MM.1S (cell line): ENCODE measurements at regions not wholly inside any gene's neighbourhood (a gene's known extent, or its start where the extent isn't known, plus 50 kb on each side); places are given as distances from the start of the nearest gene placed in this dataset.

ENCODE experiments used
- DNase-seq: peaks from one replicate; pipeline ENCODE4 v3.0.0-alpha.2; 2015
- H2AFZ ChIP-seq: fragments of 300-600 bp; sonication (generic); 2 replicates; pipeline ENCODE4 v1.6.0; 2016; ENCODE audit warnings: antibody characterized with exemption, low read length
- H3F3A ChIP-seq: fragments of 300-600 bp; sonication (generic); 2 replicates; pipeline ENCODE4 v1.6.1; 2016; ENCODE audit warnings: mild to moderate bottlenecking, antibody characterized with exemption, low read length, moderate library complexity, mixed read lengths; ENCODE audit not compliant: insufficient read depth
- H3K27ac ChIP-seq: fragments of 300-600 bp; sonication (generic); 2 replicates; pipeline ENCODE4 v1.5.1; 2016; ENCODE audit warnings: mild to moderate bottlenecking, low read length
- H3K27me3 ChIP-seq: fragments of 300-600 bp; sonication (generic); replicated peaks from 2 replicates; pipeline ENCODE4 v1.6.0; 2016; ENCODE audit warnings: low read length; ENCODE audit not compliant: insufficient read depth
- H3K36me3 ChIP-seq: fragments of 300-600 bp; sonication (generic); replicated peaks from 2 replicates; pipeline ENCODE4 v1.6.1; 2016; ENCODE audit warnings: mild to moderate bottlenecking, low read length, mixed read lengths; ENCODE audit not compliant: insufficient read depth
- H3K4me1 ChIP-seq: fragments of 300-600 bp; sonication (generic); 2 replicates; pipeline ENCODE4 v1.6.1; 2016; ENCODE audit warnings: low read length, mixed read lengths
- H3K4me2 ChIP-seq: fragments of 300-600 bp; sonication (generic); 2 replicates; pipeline ENCODE4 v1.6.0; 2016; ENCODE audit warnings: low read depth, low read length
- H3K4me3 ChIP-seq: fragments of 300-600 bp; sonication (generic); 2 replicates; pipeline ENCODE4 v1.5.1; 2016; ENCODE audit warnings: low read length, mixed read lengths
- H3K79me2 ChIP-seq: fragments of 300-600 bp; sonication (generic); 2 replicates; pipeline ENCODE4 v1.6.1; 2016; ENCODE audit warnings: mixed run types, low read length, mixed read lengths
- H3K9ac ChIP-seq: fragments of 300-600 bp; sonication (generic); 2 replicates; pipeline ENCODE4 v1.6.1; 2016; ENCODE audit warnings: low read length, mixed read lengths
- H3K9me2 ChIP-seq: fragments of 300-600 bp; sonication (generic); replicated peaks from 2 replicates; pipeline ENCODE4 v1.6.1; 2016; ENCODE audit warnings: mild to moderate bottlenecking, low read length, mixed read lengths; ENCODE audit not compliant: insufficient read depth
- H3K9me3 ChIP-seq: fragments of 300-600 bp; sonication (generic); replicated peaks from 2 replicates; pipeline ENCODE4 v1.6.1; 2016; ENCODE audit warnings: mild to moderate bottlenecking, low read length, mixed read lengths; ENCODE audit not compliant: insufficient read depth
- H4K20me1 ChIP-seq: fragments of 300-600 bp; sonication (generic); 2 replicates; pipeline ENCODE4 v1.6.1; 2016; ENCODE audit warnings: mild to moderate bottlenecking, low read length, moderate library complexity, mixed read lengths; ENCODE audit not compliant: insufficient read depth
- EZH2 ChIP-seq: fragments of 300-600 bp; sonication (generic); optimal IDR thresholded peaks from 2 replicates; pipeline ENCODE3; 2017; ENCODE audit warnings: low read depth, mild to moderate bottlenecking, antibody characterized with exemption, low read length, mixed read lengths
- EZH2phosphoT487 ChIP-seq: fragments of 300-600 bp; sonication (generic); IDR thresholded peaks from 2 replicates; pipeline ENCODE4 v1.6.1; 2018; ENCODE audit warnings: antibody characterized with exemption, low read length
- TF ChIP-seq, protein P1 (sequence below): fragments of 300-600 bp; sonication (generic); IDR thresholded peaks from 2 replicates; pipeline ENCODE4 v1.5.1; 2016; ENCODE audit warnings: antibody characterized with exemption, low read length, mixed read lengths

DNA sequence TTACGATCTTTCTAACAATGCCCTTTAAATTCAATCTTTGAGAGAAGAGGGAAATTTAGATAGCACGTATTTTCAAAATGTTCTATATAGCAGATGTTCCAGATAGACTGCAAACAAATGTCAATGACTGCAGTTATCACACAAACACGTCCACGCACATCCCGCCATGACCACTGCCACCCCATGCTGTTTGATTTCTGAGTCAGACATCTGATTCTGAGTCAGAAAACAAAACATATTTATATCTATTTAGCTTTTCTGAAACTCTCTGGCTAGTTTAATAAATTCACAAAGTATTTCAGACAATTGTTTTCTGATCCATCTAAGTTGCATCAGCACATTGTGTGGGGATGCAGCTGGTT, 105.9 kb upstream of the BCAT1 start:
- Histone ChIP-seq H3K36me3 (no peaks in the 10 kb centered on the region), H3K9me2 (no peaks in the 10 kb centered on the region), H3K27me3 (no peaks in the 10 kb centered on the region), H3K9me3 (no peaks in the 10 kb centered on the region), H3K4me2 (peak overlapping the region; percentile 71), H4K20me1 (no peaks in the 10 kb centered on the region), H3K4me3 (peak overlapping the region; percentile 81), H3K79me2 (peaks cover 65% of the 10 kb centered on the region), H3K4me1 (peaks cover 10% of the 10 kb centered on the region), H3K9ac (peak overlapping the region; percentile 56; the same call in 1 of the 2 replicates), H2AFZ (no peak overlapping the region), H3K27ac (no peak overlapping the region), H3F3A (peaks cover 24% of the 10 kb centered on the region)
- TF ChIP-seq EZH2phosphoT487, result no peak
- TF ChIP-seq, protein P1, sequence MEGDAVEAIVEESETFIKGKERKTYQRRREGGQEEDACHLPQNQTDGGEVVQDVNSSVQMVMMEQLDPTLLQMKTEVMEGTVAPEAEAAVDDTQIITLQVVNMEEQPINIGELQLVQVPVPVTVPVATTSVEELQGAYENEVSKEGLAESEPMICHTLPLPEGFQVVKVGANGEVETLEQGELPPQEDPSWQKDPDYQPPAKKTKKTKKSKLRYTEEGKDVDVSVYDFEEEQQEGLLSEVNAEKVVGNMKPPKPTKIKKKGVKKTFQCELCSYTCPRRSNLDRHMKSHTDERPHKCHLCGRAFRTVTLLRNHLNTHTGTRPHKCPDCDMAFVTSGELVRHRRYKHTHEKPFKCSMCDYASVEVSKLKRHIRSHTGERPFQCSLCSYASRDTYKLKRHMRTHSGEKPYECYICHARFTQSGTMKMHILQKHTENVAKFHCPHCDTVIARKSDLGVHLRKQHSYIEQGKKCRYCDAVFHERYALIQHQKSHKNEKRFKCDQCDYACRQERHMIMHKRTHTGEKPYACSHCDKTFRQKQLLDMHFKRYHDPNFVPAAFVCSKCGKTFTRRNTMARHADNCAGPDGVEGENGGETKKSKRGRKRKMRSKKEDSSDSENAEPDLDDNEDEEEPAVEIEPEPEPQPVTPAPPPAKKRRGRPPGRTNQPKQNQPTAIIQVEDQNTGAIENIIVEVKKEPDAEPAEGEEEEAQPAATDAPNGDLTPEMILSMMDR, result no peak
- TF ChIP-seq EZH2, result no peak
- DNase-seq, result no peak

DNA sequence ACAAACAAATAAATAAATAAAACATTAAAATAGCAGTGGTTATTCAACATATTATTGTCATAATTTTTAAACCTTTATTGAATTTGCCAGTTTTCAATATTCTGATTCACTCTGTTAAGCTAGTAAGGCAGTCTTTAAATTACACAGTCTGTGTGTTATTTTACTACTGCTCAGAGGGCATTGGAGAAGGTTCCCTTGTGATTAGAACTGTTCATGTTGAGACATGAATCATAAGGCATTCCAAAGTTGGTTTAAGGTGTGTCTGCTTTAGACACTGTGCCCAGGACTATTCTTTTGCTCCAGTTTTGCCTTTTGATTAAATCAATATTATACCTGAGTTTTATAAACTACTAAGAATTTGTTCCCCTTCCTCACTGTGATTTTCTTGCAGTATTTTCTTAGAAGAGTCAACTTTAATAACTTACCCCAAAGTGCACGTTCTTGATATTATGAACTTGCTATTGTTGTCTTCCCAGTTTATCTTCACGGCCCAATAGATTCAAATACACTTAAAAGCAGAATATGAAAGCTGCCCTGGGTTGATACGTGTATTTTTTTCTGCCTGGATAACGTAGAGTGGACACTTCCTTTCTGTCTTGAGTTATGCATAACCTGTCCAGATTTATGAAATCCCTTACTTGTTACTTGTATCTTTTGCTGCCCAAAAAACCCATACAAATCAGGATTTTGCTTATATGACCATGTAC, 105.3 kb upstream of the BCAT1 start:
- no peaks in the 10 kb centered on the region for H3K27me3 ChIP-seq
- no peaks in the 10 kb centered on the region for H3K9me3 ChIP-seq
- H2AFZ ChIP-seq, result peak overlapping the region; percentile 13; the same call in 1 of the 2 replicates
- H3K4me1 ChIP-seq, result peaks cover 10% of the 10 kb centered on the region
- H3K9ac ChIP-seq, result peak overlapping the region; percentile 56; the same call in 1 of the 2 replicates
- TF ChIP-seq EZH2phosphoT487 (no peak), EZH2 (no peak)
- TF ChIP-seq, protein P1, result no peak
- H4K20me1 ChIP-seq, result no peaks in the 10 kb centered on the region
- peaks cover 59% of the 10 kb centered on the region for H3K79me2 ChIP-seq
- no peaks in the 10 kb centered on the region for H3K36me3 ChIP-seq
- peak overlapping the region; percentile 71 for H3K4me2 ChIP-seq
- no peak overlapping the region for H3K27ac ChIP-seq
- H3K4me3 ChIP-seq, result peak overlapping the region; percentile 81
- H3K9me2 ChIP-seq, result no peaks in the 10 kb centered on the region
- no peak for DNase-seq
- H3F3A ChIP-seq, result peaks cover 24% of the 10 kb centered on the region

DNA sequence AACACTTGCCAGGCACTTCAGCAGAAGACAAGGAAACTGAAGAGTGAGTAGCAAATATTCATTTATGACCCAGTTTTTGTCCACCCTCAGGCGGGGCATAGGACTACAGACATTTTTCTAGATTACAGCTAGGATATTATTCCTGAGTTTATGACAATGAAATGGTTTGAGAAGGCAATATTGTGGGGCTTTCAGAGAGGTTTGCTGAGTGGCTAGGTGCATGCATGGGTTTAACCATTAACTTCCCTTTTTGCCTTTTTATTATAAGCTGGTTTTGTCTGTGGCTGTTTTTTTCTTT, 104.0 kb upstream of the BCAT1 start:
- Histone ChIP-seq H3K4me3 (peak overlapping the region; percentile 81), H3K9me2 (no peaks in the 10 kb centered on the region), H3K79me2 (peaks cover 46% of the 10 kb centered on the region), H2AFZ (peak overlapping the region; percentile 79), H3K27me3 (no peaks in the 10 kb centered on the region), H3K9me3 (no peaks in the 10 kb centered on the region), H3K4me1 (peaks cover 10% of the 10 kb centered on the region), H3K36me3 (no peaks in the 10 kb centered on the region), H3F3A (peaks cover 24% of the 10 kb centered on the region), H3K27ac (peak overlapping the region; percentile 83), H3K4me2 (peak overlapping the region; percentile 63), H3K9ac (peak overlapping the region; percentile 61), H4K20me1 (no peaks in the 10 kb centered on the region)
- TF ChIP-seq EZH2 (no peak), EZH2phosphoT487 (no peak)
- TF ChIP-seq, protein P1, result no peak
- DNase-seq, result peak; percentile 27
